IMR-90 (cell line): ENCODE measurements at regions not wholly inside any gene's neighbourhood (a gene's known extent, or its start where the extent isn't known, plus 50 kb on each side); places are given as distances from the start of the nearest gene placed in this dataset.

Experiments
- BHLHE40 ChIP-seq: fragments of 150-350 bp; IDR thresholded peaks from 2 replicates; pipeline ENCODE4 v1.6.1; 2016; ENCODE audit warnings: mild to moderate bottlenecking, low read depth, low read length
- CTCF ChIP-seq: conservative IDR thresholded peaks from 2 replicates; pipeline ENCODE4 v1.5.1; 2012; ENCODE audit warnings: mild to moderate bottlenecking, low read depth, low read length, improper control_type of control experiment
- POLR2A ChIP-seq: IDR thresholded peaks from 2 replicates; pipeline ENCODE4 v1.6.1; 2012; ENCODE audit warnings: mild to moderate bottlenecking, low read depth, low read length
- RAD21 ChIP-seq: IDR thresholded peaks from 2 replicates; pipeline ENCODE4 v1.6.1; 2012; ENCODE audit warnings: low read length, improper control_type of control experiment
- RCOR1 ChIP-seq: IDR thresholded peaks from 2 replicates; pipeline ENCODE4 v1.6.1; 2012; ENCODE audit warnings: mild to moderate bottlenecking, low read length, improper control_type of control experiment; ENCODE audit not compliant: insufficient replicate concordance
- RFX5 ChIP-seq: IDR thresholded peaks from 2 replicates; pipeline ENCODE4 v1.8.0; 2012; ENCODE audit warnings: low read depth, mild to moderate bottlenecking, low read length, moderate library complexity

- TF ChIP-seq POLR2A (no peak), CTCF (no peak), RCOR1 (no peak), RFX5 (no peak), BHLHE40 (no peak), RAD21 (no peak)
These were observed 264.3 kb downstream of the RHOU start for GRCh38 chr1:228999446-229000170.
